ENCODE measurements at regions not wholly inside any gene's neighbourhood (a gene's known extent, or its start where the extent isn't known, plus 50 kb on each side); places are given as distances from the start of the nearest gene placed in this dataset.

DNA sequence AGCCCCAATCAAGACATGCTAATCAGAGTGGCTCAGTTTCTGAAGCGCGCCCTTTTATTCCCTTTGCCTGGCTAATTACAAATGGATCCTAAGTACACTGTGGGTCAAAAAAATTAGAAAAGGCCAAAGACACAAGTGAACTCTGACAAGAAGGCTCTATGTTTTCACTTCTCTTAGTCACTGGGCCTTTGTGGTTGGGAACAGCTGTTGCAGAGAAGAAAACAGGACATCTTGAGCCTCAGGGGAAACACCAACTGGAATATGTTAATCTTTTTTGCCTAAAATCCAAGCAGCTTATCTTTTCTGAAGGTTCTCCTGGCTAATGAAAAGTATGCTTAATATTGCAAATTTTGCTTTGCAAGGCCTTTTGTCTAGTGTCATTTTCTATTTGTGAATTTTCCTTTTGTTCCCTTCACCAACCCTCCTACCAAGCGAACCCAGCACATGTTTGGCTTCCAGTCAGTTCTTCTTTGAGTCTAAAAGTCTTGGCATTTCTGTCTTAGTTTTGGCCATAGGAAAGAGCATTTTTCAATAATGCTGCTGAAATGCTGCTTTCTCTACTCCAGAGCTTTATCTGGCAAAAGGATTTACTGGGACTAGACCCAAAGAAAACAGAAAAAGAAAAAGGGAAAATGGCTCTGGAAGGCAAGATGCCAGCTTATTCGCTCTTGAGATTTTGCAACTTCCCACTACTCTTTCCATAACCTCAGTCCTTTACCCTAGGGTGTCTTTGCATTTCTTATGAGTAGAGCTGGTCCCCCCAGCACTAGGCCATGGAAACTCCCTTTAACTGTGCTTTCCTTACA lies 440.2 kb upstream of the ST6GAL2 start:
- no peak for FAIRE-seq

GRCh38 chr2:107334306-107334705 lies 448.3 kb upstream of the ST6GAL2 start:
- FAIRE-seq = no peak

DNA sequence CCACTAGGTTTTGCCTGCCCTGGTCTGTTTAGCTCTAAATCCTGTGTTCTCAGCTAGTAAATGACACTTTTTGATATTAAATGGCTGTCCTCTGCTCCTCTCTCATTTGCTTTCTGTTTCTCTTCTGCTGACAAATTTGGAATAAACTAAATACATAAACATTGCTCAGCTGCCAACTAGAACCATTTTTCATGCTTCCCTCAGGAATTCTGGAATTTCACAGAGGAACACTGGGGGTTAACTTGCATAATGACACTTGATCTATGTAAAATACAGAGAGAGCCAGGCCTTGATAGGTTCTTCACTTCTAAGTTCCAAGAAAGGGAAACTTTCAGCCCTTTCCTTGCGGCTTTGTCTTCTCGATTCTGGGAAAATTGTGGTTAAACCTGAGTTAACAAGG lies 450.6 kb upstream of the ST6GAL2 start:
- FAIRE-seq = no peak

DNA sequence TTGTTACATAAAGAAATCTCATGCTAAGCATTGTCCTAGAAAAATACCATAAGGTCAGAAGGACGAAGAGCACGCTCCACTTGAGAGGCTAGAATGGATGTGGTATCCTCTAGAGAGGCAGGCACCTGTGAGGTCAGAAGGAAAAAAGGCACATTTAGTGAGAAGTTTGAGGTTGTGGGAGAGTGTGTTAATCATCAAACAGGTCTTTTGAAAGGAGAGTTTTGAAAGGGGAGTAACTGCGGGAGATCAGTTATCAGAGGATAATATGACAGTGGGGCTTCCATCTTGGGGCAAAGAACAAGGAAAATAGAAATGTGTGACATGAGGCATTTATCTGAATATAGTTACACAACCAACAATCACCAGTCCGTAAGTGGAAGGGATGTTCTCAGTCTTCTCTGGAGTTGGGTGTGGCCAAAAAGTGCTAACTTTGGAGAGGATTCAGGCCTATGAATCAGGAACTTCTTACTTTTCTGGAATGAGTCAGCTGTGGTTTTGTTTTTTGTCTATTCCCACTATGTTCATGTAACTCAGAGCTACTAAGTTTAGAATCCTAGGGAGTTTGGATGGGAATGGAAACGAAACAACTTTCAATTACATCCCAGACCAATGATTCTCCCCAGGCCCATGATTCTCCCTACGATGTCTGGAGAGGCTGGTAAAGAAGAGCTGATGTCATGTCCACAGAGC lies 451.4 kb upstream of the ST6GAL2 start:
- FAIRE-seq = no peak

DNA sequence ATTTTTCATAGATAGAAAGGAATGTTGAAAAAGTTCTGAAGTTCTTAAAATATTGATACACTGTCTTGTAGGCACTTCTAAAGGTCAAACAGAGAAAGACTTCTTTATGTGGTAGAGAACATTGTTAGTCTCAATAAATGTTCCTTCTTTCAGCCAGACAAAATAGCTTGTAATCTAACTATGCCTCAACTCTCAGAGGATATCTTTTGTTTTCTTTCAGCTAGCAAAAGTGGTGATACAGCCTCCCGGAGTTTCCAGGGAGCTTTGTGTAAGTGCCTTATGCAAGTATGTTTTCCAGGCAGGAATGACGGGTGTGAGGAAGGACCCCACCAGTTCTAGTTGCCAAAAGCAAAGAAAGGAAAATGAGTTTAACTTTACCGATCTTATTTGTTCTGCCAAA lies 452.1 kb upstream of the ST6GAL2 start:
- no peak for FAIRE-seq

DNA sequence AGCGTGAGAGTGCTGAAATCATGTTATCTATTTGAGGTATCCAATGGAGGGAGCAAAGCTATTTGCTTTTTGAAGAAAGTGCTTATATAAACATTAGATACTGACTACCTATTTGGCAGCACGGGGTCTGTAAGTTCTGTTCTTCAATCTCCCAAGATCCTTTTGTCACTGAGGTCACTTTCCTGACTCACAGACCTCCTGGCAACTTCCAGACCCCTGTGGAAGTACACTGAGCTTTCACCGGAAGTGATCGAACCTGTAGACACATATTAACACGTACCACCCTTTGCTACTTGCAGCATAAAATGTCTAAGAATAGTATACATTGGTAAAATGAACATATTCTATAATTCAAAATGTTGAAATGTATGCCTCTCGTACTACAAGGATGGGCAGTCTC lies 452.6 kb upstream of the ST6GAL2 start:
- FAIRE-seq = no peak

DNA sequence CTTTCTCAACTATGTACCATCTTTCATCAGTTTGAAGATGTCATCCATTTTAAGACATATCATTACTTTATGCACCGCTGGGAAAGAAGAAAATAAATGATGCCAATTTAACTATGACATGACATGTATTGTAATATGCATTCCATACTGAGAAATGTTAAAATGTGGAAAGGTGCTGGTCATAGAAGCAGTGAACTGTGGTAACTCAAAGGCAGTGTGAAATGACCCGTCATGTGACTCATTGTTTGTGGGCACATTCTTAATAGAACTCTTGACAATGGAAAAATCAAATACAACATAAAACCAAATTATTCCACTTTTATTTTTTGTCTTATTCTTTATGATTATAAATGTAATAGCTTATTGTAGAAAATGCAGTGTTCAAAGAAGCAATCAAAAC lies 455.0 kb upstream of the ST6GAL2 start:
- FAIRE-seq = no peak

DNA sequence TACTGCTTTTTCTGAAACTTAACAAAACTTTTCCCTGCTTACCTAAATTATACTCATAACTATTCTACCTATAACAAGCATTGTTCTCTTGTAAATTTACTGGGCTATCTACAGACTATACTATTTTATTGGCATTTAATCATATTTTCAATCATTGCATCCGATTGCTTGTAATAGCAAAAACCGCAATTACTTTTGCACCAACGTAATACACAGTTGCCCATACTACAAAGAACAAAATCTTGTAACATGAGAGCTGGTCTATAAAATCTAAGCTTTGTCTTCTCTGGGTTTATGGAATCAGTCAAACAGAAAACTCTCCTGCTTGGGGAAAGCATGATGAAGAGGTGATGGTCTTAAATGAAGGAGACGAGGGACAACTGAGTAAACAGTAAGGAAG lies 463.4 kb upstream of the ST6GAL2 start:
- FAIRE-seq = no peak

DNA sequence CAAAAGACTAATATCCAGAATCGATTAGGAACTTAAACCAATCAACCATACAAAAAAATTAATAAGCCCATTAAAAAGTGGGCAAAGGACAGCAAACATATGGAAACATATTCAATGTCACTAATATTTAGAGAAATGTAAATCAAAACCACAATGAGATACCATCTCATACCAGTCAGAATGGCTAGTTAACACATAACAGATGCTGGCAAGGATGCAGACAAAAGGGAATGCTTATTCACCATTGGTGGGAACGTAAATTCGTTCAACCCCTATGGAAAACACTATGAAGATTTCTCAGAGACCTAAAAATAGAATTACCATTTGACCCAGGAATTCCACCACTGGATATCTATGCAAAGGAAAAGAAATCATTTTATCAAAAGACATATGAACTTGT lies 468.2 kb upstream of the ST6GAL2 start:
- no peak for FAIRE-seq

DNA sequence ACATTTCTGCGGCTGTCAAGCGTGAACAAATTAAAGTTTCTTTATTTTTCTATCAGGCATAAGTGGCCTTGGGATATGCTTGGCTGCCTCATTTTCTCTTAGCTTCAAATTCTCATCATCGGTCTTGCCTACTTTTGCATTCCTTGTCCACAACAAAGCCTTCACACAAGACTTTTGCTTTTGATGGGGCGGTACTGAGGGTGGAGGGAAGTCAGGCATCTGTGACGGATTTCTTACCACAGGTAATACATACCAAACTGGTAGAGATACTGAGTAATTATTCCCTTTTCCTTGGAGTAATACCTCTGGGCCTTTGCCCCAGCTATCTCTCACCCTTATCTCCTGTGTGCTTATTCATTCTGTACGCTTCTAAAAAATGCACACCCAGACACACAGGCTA lies 468.3 kb upstream of the RGPD4 start:
- FAIRE-seq = no peak

GRCh38 chr2:107359021-107359420 lies 467.7 kb upstream of the RGPD4 start:
- no peak for FAIRE-seq

- no peak for FAIRE-seq
Measured at GRCh38 chr2:107361751-107362381, 464.8 kb upstream of the RGPD4 start.

- no peak for FAIRE-seq
Measured at GRCh38 chr2:107362993-107363392, 463.7 kb upstream of the RGPD4 start.

GRCh38 chr2:107363806-107364205 lies 462.9 kb upstream of the RGPD4 start:
- no peak for FAIRE-seq

DNA sequence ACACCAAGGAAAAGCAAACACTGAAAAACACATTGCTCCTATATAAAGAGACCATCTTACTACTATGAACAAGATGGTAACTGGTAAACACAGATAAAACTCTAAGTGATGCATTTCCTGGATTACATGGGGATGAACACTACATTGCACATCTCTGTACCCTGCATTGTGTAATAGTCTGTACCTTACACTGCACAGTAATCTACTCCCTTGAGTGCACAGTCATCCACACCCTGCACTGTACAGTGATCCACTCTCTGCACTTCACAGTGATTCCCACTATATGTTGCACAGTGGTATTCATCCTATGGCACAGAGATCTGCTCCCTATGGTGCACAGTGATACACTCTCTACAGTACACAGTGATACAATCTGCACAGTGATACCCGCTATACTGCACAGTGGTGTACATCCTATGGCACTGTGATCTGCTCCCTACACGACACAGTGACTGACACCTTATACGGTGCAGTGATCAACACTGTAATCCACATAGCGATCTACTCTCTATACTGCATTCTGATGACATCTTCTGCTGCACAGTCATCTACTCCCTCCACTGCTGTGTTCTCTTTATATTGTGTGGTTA lies 462.2 kb upstream of the RGPD4 start:
- FAIRE-seq = no peak

GRCh38 chr2:107374249-107374648 lies 452.4 kb upstream of the RGPD4 start:
- no peak for FAIRE-seq

GRCh38 chr2:107376909-107377308 lies 449.8 kb upstream of the RGPD4 start:
- FAIRE-seq = no peak

GRCh38 chr2:107380912-107381311 lies 445.8 kb upstream of the RGPD4 start:
- FAIRE-seq = no peak

- FAIRE-seq = no peak
Measured at GRCh38 chr2:107383691-107384090, 443.0 kb upstream of the RGPD4 start.

DNA sequence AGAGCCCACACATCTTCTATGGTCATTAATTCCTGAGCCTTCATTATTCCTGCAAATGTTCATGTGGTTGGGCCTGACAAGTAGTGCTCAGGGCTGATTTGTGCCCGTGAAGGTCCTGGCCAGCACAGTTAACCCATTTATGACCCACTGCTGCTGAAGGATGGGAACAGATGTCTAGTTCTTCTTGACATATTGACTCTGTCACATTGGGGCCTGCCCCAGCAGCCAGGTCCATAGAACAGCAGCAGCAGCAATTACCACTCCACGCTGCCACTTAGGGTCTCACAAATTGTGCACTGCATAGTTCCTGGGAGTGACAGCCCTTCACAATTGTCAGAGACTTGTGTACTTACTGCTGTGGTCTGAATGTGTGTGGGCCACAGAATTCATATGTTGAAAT lies 442.3 kb upstream of the RGPD4 start:
- FAIRE-seq = no peak

DNA sequence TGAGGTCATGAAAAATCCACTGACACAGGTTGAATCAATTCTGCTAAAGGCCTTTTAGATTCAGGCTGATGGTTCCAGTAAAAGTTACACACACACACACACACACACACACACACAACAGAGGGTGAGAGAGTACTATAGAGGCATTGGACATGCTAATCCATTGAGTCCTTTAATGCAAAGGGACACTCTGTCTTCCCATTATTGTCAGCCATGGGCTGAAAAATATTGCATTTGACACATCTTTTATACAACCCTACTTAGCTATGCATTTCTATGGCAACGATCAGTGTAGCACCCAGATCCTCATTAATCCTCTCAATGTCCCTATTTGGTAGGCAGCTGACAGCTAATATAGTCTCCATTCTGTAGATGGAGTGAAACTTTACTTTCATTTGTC lies 440.8 kb upstream of the RGPD4 start:
- no peak for FAIRE-seq

- no peak for FAIRE-seq
Measured at GRCh38 chr2:107392241-107392704, 434.4 kb upstream of the RGPD4 start.

DNA sequence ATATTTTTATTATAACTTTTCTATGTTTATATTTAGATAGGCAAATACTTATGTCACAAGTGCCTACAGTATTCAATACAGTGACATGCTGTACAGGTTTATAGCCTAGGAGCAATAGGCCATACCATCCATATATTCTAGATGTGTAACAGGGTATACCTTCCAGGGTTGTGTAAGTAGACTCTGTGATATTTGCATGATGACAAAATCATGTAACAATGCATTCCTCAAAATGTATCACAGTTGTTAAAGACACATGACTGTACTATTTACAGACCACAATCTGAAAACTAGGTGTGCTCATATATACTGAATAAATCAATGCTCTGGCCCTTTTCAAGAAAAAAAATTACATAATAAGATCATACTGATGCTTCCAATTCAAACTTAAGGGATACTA lies 433.2 kb upstream of the RGPD4 start:
- no peak for FAIRE-seq

- FAIRE-seq = no peak
Measured at GRCh38 chr2:107398683-107399082, 428.0 kb upstream of the RGPD4 start.
